HG03095 (cell line): ENCODE measurements at regions not wholly inside any gene's neighbourhood (a gene's known extent, or its start where the extent isn't known, plus 50 kb on each side); places are given as distances from the start of the nearest gene placed in this dataset.
"Not testable (repeated sequence)": the region's sequence is repeated elsewhere in the genome, so short reads cannot be mapped to it uniquely, and the experiment has no call there.

Experiments used
- ATAC-seq: cut with Tn5 transposase; IDR thresholded peaks from one replicate; pipeline ENCODE4 v1.9.1; 2021; ENCODE audit warnings: moderate library complexity; ENCODE audit not compliant: unreplicated experiment

DNA sequence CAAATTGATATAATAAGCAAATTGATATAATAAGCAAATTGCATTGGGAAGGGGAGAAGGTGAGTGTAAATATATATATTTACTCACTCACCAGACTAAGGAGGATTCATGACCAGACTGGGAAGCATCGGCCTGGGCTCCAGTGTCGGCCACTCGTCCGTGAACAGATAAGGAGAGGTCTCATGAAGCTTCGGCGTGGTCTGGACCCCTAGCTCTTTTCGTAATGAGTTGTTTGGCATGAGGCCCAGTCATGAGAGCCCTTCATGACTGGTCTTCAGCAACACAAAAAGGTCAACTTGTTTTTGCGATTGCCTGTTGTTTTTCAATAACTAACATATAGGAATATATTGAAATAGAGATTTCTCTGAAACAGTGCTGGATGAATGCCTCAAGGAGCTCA lies 222.9 kb upstream of the KCNK2 start:
- ATAC-seq = no peak

DNA sequence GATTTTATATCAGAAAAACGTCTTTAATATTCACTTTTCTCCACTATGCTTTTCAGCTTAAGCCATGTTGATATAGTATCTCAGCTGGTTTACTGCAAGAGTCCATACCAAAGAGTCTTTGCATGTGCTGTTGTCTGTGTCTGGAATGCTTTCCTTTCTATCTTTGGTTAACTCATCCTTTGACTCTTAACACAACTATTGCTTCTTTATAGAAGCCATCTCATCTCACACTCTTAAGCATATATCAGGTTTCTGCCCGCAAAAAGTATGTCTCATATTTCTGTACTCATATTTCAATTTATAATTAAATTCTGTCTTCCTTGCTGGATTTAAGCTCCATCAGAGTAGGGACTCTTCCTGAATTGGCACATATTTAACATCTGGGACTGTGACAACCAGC lies 220.9 kb upstream of the KCNK2 start:
- ATAC-seq = no peak

DNA sequence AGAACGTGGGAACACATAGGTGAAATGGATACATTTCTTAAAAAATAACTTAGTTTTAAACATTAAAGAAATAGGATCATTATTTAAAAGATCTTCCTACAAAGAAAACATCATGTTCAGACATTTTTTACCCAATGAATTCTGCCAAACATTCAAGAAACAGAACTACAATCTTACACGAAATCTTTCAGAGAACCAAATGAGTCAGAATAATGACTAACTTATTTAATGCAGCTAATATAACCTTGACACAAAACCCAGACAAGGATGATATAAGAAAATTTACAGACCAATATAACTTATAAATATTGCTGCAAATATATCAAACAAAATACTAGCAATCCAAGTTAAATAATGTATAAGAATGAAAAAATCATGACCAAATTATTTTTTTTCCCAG lies 220.1 kb upstream of the KCNK2 start:
- no peak for ATAC-seq

DNA sequence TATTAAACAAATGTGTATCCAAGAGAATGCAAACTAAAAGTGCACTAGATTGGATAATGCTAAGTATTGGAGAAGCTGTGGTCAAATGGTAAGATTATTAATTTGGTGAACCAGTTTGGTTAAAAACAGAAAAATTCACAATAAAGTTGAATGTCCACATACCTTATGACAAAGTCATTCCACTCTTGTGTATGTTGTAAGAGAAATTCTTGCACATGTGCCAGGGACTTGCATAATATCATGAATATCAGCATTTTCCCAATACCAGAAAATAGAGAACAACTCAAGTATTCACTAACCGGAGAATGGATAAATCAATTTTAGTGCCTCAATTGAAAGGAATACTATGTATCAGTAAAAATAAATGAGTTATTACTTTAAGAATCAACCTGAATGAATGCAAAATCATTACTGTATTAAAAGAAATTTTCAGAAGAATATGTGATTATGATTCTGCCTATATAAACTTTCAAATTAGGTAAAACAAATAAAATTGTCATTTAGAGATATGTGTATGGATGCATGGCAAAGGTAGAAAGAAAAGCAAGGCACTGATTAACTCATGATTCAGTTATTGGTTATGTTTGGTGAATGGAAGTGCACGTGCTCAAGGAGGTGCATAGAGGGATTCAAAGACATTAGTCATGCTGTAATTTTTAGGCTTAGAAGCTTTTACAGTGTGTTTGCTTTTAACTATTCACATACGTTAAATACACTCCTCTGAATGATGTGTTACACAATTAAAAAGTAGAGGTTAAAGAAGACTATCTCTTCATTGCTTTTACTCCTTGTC lies 217.4 kb upstream of the KCNK2 start:
- no peak for ATAC-seq

DNA sequence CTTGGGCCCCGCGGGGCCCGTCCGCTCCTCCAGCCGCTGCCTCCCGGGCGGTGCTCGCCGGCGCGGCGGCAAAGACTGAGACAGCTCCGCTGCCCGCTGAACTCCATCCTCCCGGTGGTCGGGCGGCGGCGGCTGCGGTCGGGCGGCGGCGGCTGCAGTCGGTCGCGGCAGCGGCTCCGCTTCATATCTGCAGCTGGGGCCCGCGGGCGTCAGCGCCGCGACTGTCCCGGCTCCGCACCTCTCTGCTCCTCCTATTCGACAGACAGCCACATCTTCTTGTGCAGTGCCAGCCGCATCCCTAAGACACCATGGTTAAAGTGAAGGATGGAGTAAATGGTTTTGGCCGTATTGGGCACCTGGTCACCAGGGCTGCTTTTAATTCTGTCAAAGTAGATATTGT lies 212.1 kb upstream of the KCNK2 start:
- not testable (repeated sequence) for ATAC-seq

DNA sequence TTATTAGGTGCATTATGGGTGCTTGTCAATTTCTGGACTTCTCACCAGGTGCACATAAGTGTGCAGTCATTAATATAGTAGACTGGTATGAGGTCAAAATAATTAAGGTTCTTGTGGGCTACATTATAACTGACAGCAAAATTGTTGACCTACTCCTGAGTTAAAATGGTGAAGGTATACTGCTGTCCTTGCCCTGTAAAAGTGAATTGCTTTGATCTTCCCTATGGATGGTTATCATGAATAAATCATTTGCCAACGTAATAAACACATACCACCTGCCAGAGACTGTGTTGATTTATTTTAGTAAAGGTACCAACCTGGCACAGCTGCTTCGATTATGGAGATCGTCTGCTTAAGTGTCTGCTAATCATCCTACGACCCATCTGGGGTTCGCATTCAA lies 201.6 kb upstream of the KCNK2 start:
- no peak for ATAC-seq

DNA sequence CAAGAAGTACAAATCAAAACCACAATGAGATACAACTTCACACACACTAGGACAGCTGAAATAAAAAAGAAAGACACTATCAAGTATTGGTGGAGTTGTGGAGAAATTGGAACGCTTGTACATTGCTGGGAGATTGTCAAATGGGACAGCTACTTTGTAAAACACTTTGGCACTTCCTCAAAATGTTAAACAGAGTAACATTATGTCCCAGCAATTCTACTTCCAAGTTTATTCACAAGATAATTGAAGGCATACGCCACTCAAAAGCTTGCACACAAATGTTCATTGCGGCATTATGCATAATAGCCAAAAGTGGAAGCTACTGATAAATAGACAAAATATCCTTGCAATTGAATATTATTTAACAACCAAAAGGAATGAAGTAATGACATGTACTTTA lies 199.9 kb upstream of the KCNK2 start:
- no peak for ATAC-seq

DNA sequence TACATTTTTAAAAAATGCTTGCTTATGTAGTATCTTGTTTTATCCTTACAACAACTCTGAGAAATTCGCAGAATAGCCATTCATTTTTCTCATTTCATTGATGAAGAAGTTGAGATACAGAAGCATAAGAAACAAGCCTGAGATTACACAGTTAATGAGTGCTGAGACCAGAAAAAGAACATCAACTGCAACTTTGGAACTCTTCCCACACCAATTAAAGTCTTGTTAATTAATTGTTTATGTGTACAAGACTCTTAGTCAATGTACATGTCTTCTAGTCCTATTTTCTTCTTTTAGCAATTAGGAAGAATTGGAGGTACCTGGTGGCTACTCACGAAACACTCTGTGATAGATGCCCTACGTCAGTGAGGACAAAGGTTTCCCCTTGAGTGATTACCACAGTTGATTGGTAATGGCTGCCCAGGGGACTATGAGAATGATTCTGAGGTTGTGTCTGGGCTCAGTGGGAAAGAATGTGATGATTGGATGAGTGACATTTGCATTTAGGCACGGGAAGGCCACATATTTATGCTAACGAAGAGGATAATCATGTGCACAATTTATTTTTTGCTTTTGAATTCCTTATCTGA lies 187.4 kb upstream of the KCNK2 start:
- no peak for ATAC-seq

DNA sequence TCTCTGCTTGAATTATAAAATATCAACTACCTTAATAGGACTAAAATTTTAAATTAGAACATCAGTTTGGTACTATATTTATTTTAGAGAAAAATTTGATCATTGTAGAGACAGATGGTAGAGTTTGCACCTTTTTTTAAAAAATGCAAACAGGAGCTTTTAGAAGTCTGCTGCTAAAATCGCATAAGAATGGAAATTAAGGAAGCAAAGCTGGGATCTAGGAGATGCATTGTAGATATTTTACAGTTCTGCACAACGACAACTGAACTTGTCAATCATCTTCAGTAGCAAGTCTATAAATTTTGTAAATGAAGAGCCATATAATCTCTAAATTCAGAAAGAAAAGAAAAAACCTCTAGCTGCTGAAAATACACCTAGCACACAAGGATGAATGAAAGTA lies 185.6 kb upstream of the KCNK2 start:
- ATAC-seq = no peak

DNA sequence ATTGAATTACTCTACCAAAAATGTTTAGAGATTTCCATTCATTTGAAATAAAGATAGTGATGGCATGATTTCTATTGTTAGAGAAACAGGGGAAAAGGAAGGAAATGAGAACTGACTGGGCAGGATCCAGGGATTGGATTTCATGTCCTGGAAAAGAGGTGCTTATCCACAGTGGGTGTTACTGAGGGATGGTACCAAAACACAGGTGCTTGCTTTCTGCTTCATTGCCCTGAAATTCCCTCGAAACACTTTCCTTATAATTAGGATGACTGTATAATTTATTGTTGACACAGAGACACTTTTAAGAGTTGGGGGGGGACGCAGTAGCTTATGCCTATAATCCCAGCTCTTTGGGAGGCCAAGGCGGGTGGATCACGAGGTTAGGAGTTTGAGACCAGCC lies 185.0 kb upstream of the KCNK2 start:
- ATAC-seq = no peak

DNA sequence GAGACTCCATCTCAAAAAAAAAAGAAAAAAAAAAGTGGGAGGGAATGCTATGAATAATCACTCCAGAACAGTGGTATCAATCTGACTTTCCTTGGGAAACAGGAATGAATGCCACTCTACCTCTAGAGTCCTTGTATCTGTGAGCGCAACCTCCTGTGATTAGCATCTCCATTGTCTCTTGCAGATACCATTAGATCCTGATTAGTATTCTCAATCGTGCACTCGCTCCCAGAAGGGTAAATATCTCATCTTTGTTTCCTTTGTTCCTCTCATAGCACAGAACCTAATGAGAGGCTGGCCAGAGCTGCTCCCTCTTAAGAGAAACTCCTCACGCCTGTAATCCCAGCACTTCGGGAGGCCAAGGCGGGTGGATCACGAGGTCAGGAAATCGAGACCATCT lies 184.4 kb upstream of the KCNK2 start:
- no peak for ATAC-seq

DNA sequence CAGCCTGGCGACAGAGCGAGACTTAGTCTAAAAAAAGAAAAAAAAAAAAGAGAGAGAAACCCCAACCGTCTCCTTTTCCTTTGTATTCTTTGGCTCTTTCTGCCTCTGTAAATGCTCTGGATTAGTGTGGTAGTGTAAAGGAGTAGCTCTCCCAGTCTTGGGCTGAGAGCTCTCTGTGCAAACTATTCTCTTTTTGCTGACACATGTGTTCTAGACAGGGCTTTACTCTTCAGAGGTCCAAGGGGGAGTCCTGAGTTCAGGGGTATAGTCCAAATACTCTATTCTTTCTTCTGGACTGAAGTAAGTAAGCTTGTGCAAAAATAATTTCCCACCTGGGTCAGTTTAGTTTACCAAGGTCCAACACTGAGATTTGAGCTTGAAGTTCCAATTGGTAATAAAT lies 183.8 kb upstream of the KCNK2 start:
- no peak for ATAC-seq

DNA sequence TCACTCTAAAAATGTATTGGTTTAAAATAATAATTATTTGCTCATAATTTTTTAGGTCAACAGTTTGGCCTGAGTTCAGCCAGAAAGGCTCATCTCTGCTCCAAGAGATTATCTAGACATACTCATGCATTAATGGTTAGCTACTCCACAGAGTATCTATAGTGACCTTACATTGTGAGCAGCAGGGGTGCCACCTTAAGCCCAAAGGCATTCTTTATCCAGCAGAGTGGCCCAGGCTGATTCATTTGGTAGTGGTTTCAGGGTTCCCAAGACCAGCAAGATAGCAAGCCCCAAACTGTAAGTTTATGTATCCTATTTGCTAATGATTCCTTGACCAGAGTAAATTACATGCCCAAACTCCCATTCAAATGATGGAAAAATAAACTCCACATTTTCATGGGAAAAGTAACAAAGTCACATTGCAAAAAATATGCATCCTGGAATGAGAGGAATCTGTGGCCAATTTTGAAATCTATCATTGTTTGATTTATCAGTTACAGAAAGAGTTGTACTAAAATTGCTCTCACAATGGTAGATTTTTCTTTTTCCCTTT lies 182.6 kb upstream of the KCNK2 start:
- ATAC-seq = no peak

DNA sequence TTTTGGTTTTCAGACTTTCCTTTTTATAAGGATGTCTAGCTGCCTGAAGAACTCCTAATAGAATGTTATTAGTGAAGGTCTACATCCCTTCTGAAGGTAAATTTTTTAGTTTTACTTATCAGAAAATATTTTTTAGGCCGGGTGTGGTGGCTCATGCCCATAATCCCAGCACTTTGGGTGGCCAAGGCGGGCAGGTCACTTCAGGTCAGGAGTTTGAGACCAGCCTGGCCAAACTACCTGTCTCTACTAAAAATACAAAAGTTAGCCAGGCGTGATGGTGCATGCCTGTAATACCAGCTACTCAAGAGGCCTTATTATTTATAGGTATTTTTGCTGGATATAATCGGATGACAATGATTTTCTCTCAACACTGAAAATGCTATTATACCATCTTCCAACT lies 181.9 kb upstream of the KCNK2 start:
- ATAC-seq = no peak

DNA sequence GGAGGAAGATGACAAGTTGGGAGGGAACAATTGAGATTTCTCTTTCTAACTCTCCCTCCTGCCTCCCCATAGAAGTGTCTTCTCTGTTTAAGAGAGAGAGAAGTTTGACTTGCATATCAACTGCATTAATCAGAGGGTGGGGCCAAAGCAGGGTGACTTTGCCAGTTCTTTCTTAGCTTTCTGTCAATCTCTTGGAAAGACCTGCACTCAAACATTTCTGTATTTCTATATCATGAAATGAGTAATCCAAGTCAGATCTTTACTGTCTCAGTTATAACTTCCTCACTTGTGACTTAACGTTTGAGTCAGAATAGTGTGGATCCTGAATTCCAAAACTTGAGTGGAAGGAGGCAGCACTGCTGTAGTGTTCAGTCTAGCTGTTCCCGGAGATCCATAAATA lies 180.8 kb upstream of the KCNK2 start:
- no peak for ATAC-seq

DNA sequence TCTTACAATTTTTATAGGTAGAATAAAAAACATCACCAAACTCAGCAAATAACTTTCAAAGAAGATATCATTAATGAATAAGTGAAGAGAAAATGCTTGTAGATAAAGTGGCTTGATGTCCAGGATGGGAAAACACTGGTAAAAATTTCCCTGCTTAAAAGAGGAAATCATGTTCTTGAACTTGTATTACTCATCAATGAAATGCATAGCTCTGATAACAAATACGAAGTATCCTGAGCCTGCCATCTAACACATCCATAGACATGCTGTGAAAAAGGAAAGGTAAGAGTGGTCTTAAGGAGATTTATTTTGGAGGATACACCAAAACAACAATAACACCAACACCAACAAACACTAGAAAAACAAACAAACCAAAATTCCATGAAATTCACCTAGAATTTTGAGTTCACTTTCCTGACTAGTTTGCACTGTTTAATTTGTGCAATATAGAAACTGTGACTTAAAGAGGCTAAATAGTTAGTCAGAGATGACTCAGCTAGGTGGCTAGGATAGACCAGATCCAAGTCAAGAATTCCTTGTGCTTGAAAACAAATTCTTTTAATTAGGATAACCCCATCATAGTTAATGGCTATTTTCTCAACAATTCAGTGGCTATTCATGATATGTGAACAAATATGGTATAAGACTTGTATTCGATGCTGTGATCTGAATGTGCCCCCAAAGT lies 179.8 kb upstream of the KCNK2 start:
- ATAC-seq = no peak

DNA sequence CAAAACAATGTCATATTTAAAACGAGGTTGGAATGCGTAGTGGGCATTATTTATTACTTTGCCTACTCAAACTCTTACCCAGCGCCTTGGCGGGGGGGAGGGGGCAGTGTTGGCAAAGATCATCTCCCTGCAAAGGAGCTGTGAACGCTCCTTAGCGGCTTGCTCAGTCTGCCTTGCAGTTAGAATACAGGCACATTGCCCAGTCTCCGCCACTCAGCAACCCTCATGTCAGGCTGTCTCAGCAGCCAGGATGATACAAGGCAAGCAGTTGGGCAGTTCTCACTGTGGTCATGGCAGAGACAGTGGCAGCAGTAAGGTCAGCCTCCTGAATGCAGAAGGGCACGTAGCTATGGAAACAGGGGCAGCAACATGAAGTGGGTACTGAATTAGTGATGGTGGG lies 170.4 kb upstream of the KCNK2 start:
- ATAC-seq = no peak

DNA sequence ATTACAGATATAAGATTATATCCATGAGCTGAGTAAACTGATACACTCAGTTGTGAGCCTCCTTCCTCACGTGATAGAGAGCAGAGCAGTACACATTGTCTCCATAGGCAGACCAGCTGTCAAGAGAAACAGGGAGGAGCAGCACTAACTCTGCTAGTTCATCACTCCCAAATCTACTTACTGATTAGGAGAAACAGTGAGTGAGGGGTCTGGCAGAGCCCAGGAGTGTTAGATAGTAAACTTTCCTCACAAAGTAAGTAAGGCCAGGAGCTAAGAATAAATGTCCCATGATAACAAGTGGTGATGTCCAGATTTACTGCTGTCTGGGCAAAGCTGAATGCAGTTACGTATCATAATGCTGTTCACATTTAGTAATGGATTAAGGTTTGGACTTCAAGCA lies 168.6 kb upstream of the KCNK2 start:
- ATAC-seq = no peak

DNA sequence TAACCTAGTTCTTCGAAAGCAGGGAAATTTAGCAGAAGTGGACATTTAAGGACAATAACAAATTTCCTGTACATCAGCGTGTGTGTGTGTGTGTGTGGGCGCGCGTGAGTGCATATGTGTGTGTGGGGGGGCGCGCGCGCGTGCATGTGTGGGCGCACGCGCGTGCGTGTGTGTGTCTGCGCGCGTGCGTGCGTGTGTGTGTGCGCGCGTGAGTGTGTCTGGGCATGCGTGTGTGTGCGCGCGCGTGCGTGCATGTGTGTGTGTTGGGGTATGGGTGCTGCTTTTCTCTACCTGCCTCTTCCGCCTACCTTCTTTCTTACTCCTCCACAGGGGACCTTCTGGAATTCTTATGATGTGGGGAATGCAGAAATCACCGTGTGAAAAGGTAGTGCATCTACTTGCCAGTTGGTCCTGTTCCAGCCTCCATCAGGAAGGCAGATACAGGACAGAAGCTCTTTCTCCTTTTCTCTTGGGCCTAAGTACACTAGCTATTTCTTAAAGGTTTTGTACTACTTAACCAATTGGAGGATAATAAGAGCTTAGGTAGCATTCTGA lies 165.4 kb upstream of the KCNK2 start:
- ATAC-seq = no peak

DNA sequence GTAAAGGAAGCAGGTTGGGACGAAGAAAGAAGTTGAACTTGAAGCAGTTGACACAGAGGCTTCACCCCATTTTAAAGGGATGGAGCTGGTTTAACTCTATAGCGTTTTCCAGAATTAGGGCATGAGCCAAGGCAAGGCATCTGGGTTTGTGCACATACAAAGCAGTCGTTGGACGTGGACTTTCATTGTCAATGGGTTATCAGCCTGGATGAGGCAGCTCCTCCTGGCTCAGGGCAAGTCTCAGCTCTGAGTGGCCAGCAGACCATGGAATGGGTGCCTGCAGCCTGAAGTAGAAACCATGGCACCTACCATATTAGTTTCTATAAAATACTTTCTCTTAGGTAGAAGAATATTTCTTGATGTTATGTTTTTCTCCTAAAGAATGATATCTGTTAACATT lies 163.8 kb upstream of the KCNK2 start:
- no peak for ATAC-seq

DNA sequence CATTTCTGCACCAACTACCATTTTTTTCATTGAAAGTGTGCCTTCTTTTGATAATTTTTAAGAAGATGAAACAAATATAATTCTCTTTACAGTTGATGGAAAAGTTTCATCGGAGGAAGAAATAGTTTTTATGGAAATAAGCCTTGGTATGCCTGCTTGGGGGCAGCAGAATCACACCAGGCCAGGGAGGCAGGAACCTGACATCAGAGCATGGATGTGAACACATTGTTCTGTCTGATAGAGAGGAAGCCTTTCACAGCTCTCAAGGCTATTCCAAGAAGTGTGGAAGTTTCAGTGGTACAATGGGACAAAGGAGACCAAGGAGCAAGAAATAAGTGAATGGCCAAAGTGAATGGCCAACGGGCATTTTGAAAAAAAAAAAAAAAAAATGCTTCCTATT lies 162.2 kb upstream of the KCNK2 start:
- no peak for ATAC-seq
